ENCODE measurements at regions not wholly inside any gene's neighbourhood (a gene's known extent, or its start where the extent isn't known, plus 50 kb on each side); places are given as distances from the start of the nearest gene placed in this dataset.

DNA sequence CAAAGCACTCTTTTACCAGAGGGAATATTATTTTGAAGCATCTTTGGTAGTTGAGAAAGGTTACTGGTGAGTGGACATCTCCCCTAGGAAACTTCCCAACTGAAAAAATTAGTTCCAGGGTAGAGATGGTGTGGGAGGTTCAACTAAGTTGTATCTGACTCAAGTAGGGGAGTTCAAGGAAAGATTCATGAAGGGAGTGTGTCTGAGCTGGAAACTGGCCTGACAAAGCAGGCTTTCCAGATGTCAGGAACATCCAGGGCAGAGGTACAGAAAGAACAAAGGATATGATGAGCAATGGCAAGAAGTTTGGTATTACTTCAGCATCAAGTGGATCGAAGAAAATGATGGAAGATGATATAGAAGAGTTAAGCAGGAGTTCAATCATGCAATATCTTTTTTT lies 458.0 kb upstream of the RIOK2 start:
- Histone ChIP-seq H3K9me3 (no peaks in the 10 kb centered on the region), H3K36me3 (no peaks in the 10 kb centered on the region), H3K27me3 (no peaks in the 10 kb centered on the region), H3K4me3 (no peak overlapping the region), H3K4me1 (no peaks in the 10 kb centered on the region), H3K27ac (no peak overlapping the region)
- intact Hi-C loops (cut with DNase I; ENCODE audit: low total_unique reads), result no loop called here
- ATAC-seq (no peak), DNase-seq (no peak)
- TF ChIP-seq POLR2A (IDR thresholded peaks at IDR 0.05) (no peak), CTCF (IDR thresholded peaks at IDR 0.05 in 4 of 5, conservative IDR thresholded peaks at IDR 0.05 in 1 of 5) (no peak)
- in situ Hi-C loops (cut with MboI; ENCODE audit: low sequenced_read_pairs in 4 of 4), result no loop called here

GRCh38 chr5:97644206-97644605 lies 461.2 kb upstream of the RIOK2 start:
- Histone ChIP-seq H3K36me3 (no peaks in the 10 kb centered on the region), H3K9me3 (no peaks in the 10 kb centered on the region), H3K4me3 (no peak overlapping the region), H3K27ac (no peak overlapping the region), H3K4me1 (no peaks in the 10 kb centered on the region), H3K27me3 (no peaks in the 10 kb centered on the region)
- intact Hi-C loops (cut with DNase I; ENCODE audit: low total_unique reads) (no loop called here), in situ Hi-C loops (cut with MboI; ENCODE audit: low sequenced_read_pairs in 4 of 4) (no loop called here)
- ATAC-seq (no peak), DNase-seq (no peak)
- no peak for TF ChIP-seq CTCF (IDR thresholded peaks at IDR 0.05 in 4 of 5, conservative IDR thresholded peaks at IDR 0.05 in 1 of 5)
- TF ChIP-seq POLR2A (IDR thresholded peaks at IDR 0.05), result no peak

- TF ChIP-seq CTCF (IDR thresholded peaks at IDR 0.05 in 4 of 5, conservative IDR thresholded peaks at IDR 0.05 in 1 of 5) (no peak), POLR2A (IDR thresholded peaks at IDR 0.05) (no peak)
- no peak overlapping the region for H3K27ac ChIP-seq
- in situ Hi-C loops (cut with MboI; ENCODE audit: low sequenced_read_pairs in 4 of 4) (no loop called here), intact Hi-C loops (cut with DNase I; ENCODE audit: low total_unique reads) (no loop called here)
- H3K36me3 ChIP-seq, result no peaks in the 10 kb centered on the region
- no peak overlapping the region for H3K4me3 ChIP-seq
- ATAC-seq (no peak), DNase-seq (no peak)
- H3K27me3 ChIP-seq, result no peaks in the 10 kb centered on the region
- H3K9me3 ChIP-seq, result no peaks in the 10 kb centered on the region
- no peaks in the 10 kb centered on the region for H3K4me1 ChIP-seq
Observed at GRCh38 chr5:97644896-97645295, 461.8 kb upstream of the RIOK2 start.

DNA sequence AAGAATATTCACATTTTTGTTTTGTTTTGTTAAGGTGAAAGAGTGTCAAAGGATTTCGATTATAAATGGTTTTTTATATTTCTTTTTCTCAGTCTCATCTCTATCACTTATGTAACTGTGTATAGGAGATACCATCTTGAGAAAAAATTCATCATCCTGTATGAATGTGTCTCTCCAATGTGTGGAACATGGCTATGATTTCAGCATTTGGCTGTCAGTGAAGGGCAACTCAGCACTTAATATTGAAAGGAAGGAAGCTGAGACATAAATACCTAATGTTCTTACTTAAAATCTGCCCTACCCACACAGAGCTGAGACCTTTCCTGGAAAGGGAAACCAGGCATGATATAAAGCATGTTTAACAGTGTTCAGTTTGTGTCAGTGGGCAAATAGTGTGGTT lies 474.2 kb upstream of the RIOK2 start:
- H3K36me3 ChIP-seq, result no peaks in the 10 kb centered on the region
- TF ChIP-seq POLR2A (IDR thresholded peaks at IDR 0.05) (no peak), CTCF (IDR thresholded peaks at IDR 0.05 in 4 of 5, conservative IDR thresholded peaks at IDR 0.05 in 1 of 5) (no peak)
- no peak overlapping the region for H3K27ac ChIP-seq
- H3K27me3 ChIP-seq, result no peaks in the 10 kb centered on the region
- ATAC-seq, result no peak
- DNase-seq, result no peak
- in situ Hi-C loops (cut with MboI; ENCODE audit: low sequenced_read_pairs in 4 of 4), result no loop called here
- intact Hi-C loops (cut with DNase I; ENCODE audit: low total_unique reads), result no loop called here
- no peaks in the 10 kb centered on the region for H3K4me1 ChIP-seq
- H3K4me3 ChIP-seq, result no peak overlapping the region
- H3K9me3 ChIP-seq, result no peaks in the 10 kb centered on the region

DNA sequence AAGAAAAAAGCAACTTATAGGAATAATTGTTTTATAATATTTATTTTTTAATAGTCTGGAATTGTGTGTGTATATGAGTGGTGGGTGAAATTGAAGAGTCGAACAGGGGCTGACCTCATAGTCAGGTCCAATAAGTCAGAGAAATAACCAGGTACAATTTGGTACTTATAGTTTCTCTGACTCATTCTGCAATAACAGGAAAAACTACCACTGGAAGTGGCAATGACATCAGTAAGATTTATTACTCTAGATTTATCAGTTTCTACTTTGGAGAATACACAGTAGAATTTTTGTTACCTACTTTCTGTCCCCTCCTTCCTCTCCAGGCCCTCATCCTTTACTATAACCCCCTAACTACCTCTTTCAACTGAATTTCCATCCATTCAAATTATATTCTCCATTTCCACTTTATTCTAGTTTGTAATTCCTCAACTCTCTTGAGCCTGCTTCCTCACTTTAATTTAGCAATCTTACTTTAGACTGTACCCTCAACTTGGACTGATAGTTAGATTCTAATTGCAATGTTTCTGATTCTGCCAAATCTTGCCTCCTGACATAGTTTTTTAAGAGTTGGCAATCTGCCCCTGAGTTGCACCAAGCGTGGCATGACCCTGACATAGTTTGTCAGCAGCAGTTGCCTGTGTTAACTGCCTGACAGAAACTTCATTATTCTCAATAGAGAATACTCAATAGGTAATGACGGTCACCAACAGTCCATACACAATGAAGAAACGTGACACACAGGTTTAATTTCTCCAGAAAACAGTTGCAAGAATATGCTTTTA lies 475.3 kb upstream of the RIOK2 start:
- DNase-seq (no peak), ATAC-seq (no peak)
- H3K27ac ChIP-seq, result no peak overlapping the region
- H3K9me3 ChIP-seq, result no peaks in the 10 kb centered on the region
- H3K36me3 ChIP-seq, result no peaks in the 10 kb centered on the region
- intact Hi-C loops (cut with DNase I; ENCODE audit: low total_unique reads) (no loop called here), in situ Hi-C loops (cut with MboI; ENCODE audit: low sequenced_read_pairs in 4 of 4) (no loop called here)
- no peaks in the 10 kb centered on the region for H3K4me1 ChIP-seq
- no peak overlapping the region for H3K4me3 ChIP-seq
- H3K27me3 ChIP-seq, result no peaks in the 10 kb centered on the region
- TF ChIP-seq POLR2A (IDR thresholded peaks at IDR 0.05) (no peak), CTCF (IDR thresholded peaks at IDR 0.05 in 4 of 5, conservative IDR thresholded peaks at IDR 0.05 in 1 of 5) (no peak)

Measured in gastrocnemius medialis (tissue), 4 donors.